ENCODE measurements at regions not wholly inside any gene's neighbourhood (a gene's known extent, or its start where the extent isn't known, plus 50 kb on each side); places are given as distances from the start of the nearest gene placed in this dataset.
A peak's percentile ranks its signal among the peaks of the same experiment; 100 is the strongest.

DNA sequence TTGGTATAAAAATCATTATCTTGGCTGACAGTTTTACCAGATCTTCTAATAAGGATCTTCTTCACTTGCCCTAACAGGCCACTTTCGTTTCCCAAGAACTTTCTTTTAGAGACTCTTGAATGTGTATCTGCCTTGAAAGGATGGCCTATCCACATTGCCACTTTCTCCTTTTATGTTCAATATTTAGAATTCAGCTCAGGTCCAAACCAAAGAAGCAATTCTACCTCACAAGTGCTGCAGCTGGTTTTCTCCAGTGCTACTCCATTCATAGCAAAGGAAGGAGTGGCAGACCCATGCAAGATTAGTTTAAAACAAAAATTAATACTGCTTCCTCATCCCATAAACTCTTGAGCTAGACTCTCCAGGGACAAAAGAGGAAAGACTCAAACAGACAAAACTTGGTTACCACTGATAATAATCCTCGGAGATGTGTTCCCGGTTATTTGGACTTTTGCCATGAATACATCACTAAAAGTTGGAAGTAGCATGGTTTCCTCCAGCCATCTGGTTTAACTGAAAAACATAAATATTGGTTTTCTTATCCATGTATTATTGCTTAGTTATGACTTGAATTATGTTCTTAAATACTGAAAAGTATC is 401.8 kb downstream of the PABPC4L start:
- no peak for TF ChIP-seq CTCF (IDR thresholded peaks at IDR 0.05; ENCODE audit: insufficient read depth, low read depth, low read length, missing control alignments)
- DNase-seq (ENCODE audit: low read depth), result no peak
- H3K4me3 ChIP-seq (ENCODE audit: low read length), result no peak overlapping the region

GRCh38 chr4:133777661-133778060 is 423.9 kb downstream of the PABPC4L start:
- DNase-seq (ENCODE audit: low read depth), result no peak
- TF ChIP-seq CTCF (IDR thresholded peaks at IDR 0.05; ENCODE audit: insufficient read depth, low read depth, low read length, missing control alignments), result no peak

DNA sequence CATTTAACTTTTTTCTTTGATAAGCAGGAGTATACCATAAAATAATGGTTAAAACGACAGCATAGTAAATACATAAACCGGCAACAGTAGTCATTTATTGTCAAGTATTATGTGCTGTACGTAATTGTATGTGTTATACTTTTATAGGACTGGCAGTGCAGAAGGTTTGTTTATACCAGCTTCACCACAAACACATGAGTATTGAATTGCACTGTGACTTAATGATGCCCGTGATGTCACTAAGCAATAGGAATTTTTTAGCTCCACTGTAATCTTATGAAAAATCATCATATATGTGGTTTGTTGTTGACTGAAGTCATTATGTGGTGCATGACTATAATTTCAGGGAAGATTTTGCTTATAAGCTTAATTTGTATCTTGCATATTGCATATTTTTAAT is 424.6 kb downstream of the PABPC4L start:
- DNase-seq (ENCODE audit: low read depth), result no peak
- H3K4me3 ChIP-seq (ENCODE audit: low read length), result no peak overlapping the region
- TF ChIP-seq CTCF (IDR thresholded peaks at IDR 0.05; ENCODE audit: insufficient read depth, low read depth, low read length, missing control alignments), result no peak

More at GRCh38 chr4:133777661-133778060, 423.9 kb downstream of the PABPC4L start:
- no peak overlapping the region for H3K4me3 ChIP-seq (ENCODE audit: low read length)

DNA sequence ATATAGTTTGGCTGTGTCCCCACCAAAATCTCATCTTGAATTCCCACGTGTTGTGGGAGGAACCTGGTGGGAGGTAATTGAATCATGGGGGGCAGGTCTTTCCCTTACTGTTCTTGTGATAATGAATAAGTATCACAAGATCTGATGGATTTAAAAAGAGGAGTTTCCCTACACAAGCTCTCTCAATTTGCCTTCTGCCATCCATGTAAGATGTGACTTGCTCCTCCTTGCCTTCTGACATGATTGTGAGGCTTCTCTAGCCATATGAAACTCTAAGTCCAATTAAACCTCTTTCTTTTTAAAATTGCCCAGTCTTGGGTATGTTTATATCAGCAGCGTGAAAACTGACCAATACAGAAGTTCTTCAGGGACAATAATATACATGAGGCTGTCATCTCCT is 425.1 kb downstream of the PABPC4L start:
- no peak for DNase-seq (ENCODE audit: low read depth)
- no peak overlapping the region for H3K4me3 ChIP-seq (ENCODE audit: low read length)
- TF ChIP-seq CTCF (IDR thresholded peaks at IDR 0.05; ENCODE audit: insufficient read depth, low read depth, low read length, missing control alignments), result no peak

- peak; percentile 85 for DNase-seq (ENCODE audit: low read depth)
- no peak for TF ChIP-seq CTCF (IDR thresholded peaks at IDR 0.05; ENCODE audit: insufficient read depth, low read depth, low read length, missing control alignments)
- H3K4me3 ChIP-seq (ENCODE audit: low read length), result no peak overlapping the region
Observed at GRCh38 chr4:133775881-133776280, 425.7 kb downstream of the PABPC4L start.

- no peak for TF ChIP-seq CTCF (IDR thresholded peaks at IDR 0.05; ENCODE audit: insufficient read depth, low read depth, low read length, missing control alignments)
- no peak for DNase-seq (ENCODE audit: low read depth)
- no peak overlapping the region for H3K4me3 ChIP-seq (ENCODE audit: low read length)
Observed at GRCh38 chr4:133775469-133775868, 426.1 kb downstream of the PABPC4L start.

DNA sequence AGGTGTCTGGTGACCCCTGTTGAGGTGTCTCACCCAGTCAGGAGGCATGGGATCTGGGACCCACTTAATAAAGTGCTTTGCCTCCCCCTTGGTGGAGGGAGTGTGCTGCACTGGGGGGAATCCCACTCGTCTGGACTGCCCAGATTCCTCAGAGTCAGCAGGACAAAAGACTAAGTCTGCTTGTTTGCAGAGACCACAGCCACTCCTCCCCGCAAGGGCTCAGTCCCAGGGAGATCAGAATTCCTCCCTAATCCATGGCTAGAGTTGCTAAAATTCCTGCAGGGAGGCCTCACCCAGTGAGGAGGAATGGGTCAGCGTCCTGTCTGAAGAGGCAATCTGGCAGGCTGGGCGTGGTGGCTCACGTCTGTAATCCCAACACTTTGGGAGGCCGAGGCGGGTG is 442.2 kb downstream of the PABPC4L start:
- TF ChIP-seq CTCF (IDR thresholded peaks at IDR 0.05; ENCODE audit: insufficient read depth, low read depth, low read length, missing control alignments), result no peak
- DNase-seq (ENCODE audit: low read depth), result no peak
- no peak overlapping the region for H3K4me3 ChIP-seq (ENCODE audit: low read length)

Measured in epithelial cell of esophagus (primary cell).